Right forelimb (tissue), 1 donor: ENCODE measurements at regions not wholly inside any gene's neighbourhood (a gene's known extent, or its start where the extent isn't known, plus 50 kb on each side); places are given as distances from the start of the nearest gene placed in this dataset.

Experiments
- DNase-seq: peaks from one replicate; pipeline ENCODE4 v3.0.0-alpha.2; 2018

GRCh38 chr3:124201226-124201625 lies 209.3 kb upstream of the ROPN1 start:
- no peak for DNase-seq

GRCh38 chr3:124201786-124202185 lies 209.9 kb upstream of the ROPN1 start:
- no peak for DNase-seq

- DNase-seq = peak; percentile 58
These were observed 210.8 kb upstream of the ROPN1 start for GRCh38 chr3:124202754-124203153.

GRCh38 chr3:124203292-124203691 lies 211.4 kb upstream of the ROPN1 start:
- DNase-seq = no peak

- no peak for DNase-seq
These were observed 214.5 kb upstream of the ROPN1 start for GRCh38 chr3:124206225-124207055.

GRCh38 chr3:124207077-124207476 lies 215.2 kb upstream of the ROPN1 start:
- no peak for DNase-seq

GRCh38 chr3:124207873-124208485 lies 216.1 kb upstream of the ROPN1 start:
- DNase-seq = no peak

- no peak for DNase-seq
These were observed 217.5 kb upstream of the ROPN1 start for GRCh38 chr3:124209426-124209825.

GRCh38 chr3:124210899-124211298 lies 219.0 kb upstream of the ROPN1 start:
- DNase-seq = no peak

- DNase-seq = no peak
These were observed 221.7 kb upstream of the ROPN1 start for GRCh38 chr3:124213641-124214040.

GRCh38 chr3:124217542-124217941 lies 225.6 kb upstream of the ROPN1 start:
- peak; percentile 76 for DNase-seq

GRCh38 chr3:124221422-124221821 lies 229.5 kb upstream of the ROPN1 start:
- no peak for DNase-seq

- no peak for DNase-seq
These were observed 231.9 kb upstream of the ROPN1 start for GRCh38 chr3:124223853-124224252.

GRCh38 chr3:124227150-124227630 lies 235.3 kb upstream of the ROPN1 start:
- DNase-seq = no peak

GRCh38 chr3:124229420-124229819 lies 237.5 kb upstream of the ROPN1 start:
- no peak for DNase-seq

- no peak for DNase-seq
These were observed 237.9 kb upstream of the ROPN1 start for GRCh38 chr3:124229836-124230235.

- DNase-seq = no peak
These were observed 238.5 kb upstream of the ROPN1 start for GRCh38 chr3:124230432-124230831.

- no peak for DNase-seq
These were observed 239.1 kb upstream of the ROPN1 start for GRCh38 chr3:124230998-124231397.

GRCh38 chr3:124234852-124235252 lies 242.9 kb upstream of the ROPN1 start:
- no peak for DNase-seq

- DNase-seq = no peak
These were observed 243.5 kb upstream of the ROPN1 start for GRCh38 chr3:124235446-124235845.

- DNase-seq = no peak
These were observed 251.4 kb upstream of the ROPN1 start for GRCh38 chr3:124243177-124243859.

GRCh38 chr3:124246376-124246775 lies 254.5 kb upstream of the ROPN1 start:
- DNase-seq = no peak

- DNase-seq = no peak
These were observed 255.0 kb upstream of the ROPN1 start for GRCh38 chr3:124246949-124247348.
